HepG2 (cell line): ENCODE measurements at regions not wholly inside any gene's neighbourhood (a gene's known extent, or its start where the extent isn't known, plus 50 kb on each side); places are given as distances from the start of the nearest gene placed in this dataset.

Experiments used
- CTCF ChIP-seq: sonication (generic); formaldehyde crosslinking; IDR thresholded peaks from 2 replicates; pipeline ENCODE4 v1.5.0; 2020; ENCODE audit warnings: mild to moderate bottlenecking, missing genetic modification reagents, moderate library complexity
- FOXM1 ChIP-seq: sonication (generic); formaldehyde crosslinking; IDR thresholded peaks from 2 replicates; pipeline ENCODE4 v1.5.0; 2020; ENCODE audit warnings: missing genetic modification reagents
- SMARCE1 ChIP-seq: fragments of 450-650 bp; IDR thresholded peaks from 2 replicates; pipeline ENCODE4 v1.6.1; 2017; ENCODE audit warnings: borderline replicate concordance
- TAF1 ChIP-seq: sonication (generic); formaldehyde crosslinking; IDR thresholded peaks from 2 replicates; pipeline ENCODE4 v1.4.0; 2020; ENCODE audit warnings: missing genetic modification reagents
- TARDBP ChIP-seq: sonication (generic); formaldehyde crosslinking; IDR thresholded peaks from 2 replicates; pipeline ENCODE4 v1.8.0; 2022; ENCODE audit warnings: mild to moderate bottlenecking, missing genetic modification reagents
- ZBTB33 ChIP-seq: sonication (generic); formaldehyde crosslinking; IDR thresholded peaks from 2 replicates; pipeline ENCODE4 v1.4.0; 2020; ENCODE audit warnings: missing genetic modification reagents
- ZC3H4 ChIP-seq: sonication (generic); formaldehyde crosslinking; IDR thresholded peaks from 2 replicates; pipeline ENCODE4 v1.4.0; 2020; ENCODE audit warnings: missing genetic modification reagents, borderline replicate concordance
- ZNF274 ChIP-seq: sonication (generic); formaldehyde crosslinking; IDR thresholded peaks from 2 replicates; pipeline ENCODE4 v1.5.1; 2020; ENCODE audit warnings: mild to moderate bottlenecking, missing genetic modification reagents

GRCh38 chr3:192079098-192079497, 618.1 kb downstream of the PYDC2 start:
- TF ChIP-seq SMARCE1 (no peak), FOXM1 (CRISPR knock-in tag) (no peak), CTCF (no peak), ZBTB33 (no peak), TARDBP (CRISPR knock-in tag) (no peak), TAF1 (CRISPR knock-in tag) (no peak), ZC3H4 (CRISPR knock-in tag) (no peak), ZNF274 (no peak)
